HEK293 (cell line): ENCODE measurements at regions not wholly inside any gene's neighbourhood (a gene's known extent, or its start where the extent isn't known, plus 50 kb on each side); places are given as distances from the start of the nearest gene placed in this dataset.

Experiments used
- CTCF ChIA-PET: fragments of 350-600 bp; formaldehyde crosslinking; extraction: SDS; loops from one replicate; lab custom pipeline; 2021; ENCODE audit warnings: antibody characterized with exemption; lab: Yijun Ruan, JAX
- POLR2A ChIA-PET: fragments of 300-600 bp; formaldehyde crosslinking; extraction: SDS; loops from one replicate; lab custom pipeline; 2020; ENCODE audit warnings: antibody characterized with exemption, inconsistent platforms; lab: Yijun Ruan, JAX
- H3K27ac ChIP-seq: fragments of 200-500 bp; sonication (Bioruptor generic); 2 replicates; pipeline ENCODE4 v1.5.1; 2014; ENCODE audit warnings: low read depth, low read length, control low read depth, inconsistent platforms; ENCODE audit errors: extremely low read depth
- H3K36me3 ChIP-seq, 2 experiments: fragments of 200-500 bp in 1 of 2; sonication (Bioruptor generic) in 1 of 2; 1 replicate in 1 of 2; 2 replicates in 1 of 2; pipeline ENCODE4 v1.5.1; 2014 to 2017; ENCODE audit warnings: inconsistent platforms in 2 of 2, low read length in 2 of 2; ENCODE audit not compliant: control insufficient read depth in 2 of 2, insufficient read depth in 1 of 2
- H3K4me1 ChIP-seq: fragments of 200-500 bp; sonication (Bioruptor generic); 2 replicates; pipeline ENCODE4 v1.5.1; 2014; ENCODE audit warnings: mild to moderate bottlenecking, low read length, inconsistent platforms; ENCODE audit not compliant: control insufficient read depth, insufficient read depth
- H3K4me3 ChIP-seq: 2 replicates; pipeline ENCODE4 v1.5.1; 2011; ENCODE audit warnings: low read depth, mild to moderate bottlenecking, control low read depth, low read length, moderate library complexity
- H3K9me3 ChIP-seq: fragments of 200-500 bp; sonication (Bioruptor generic); 2 replicates; pipeline ENCODE4 v1.5.1; 2014; ENCODE audit warnings: low read depth, low read length, inconsistent platforms; ENCODE audit not compliant: control insufficient read depth, insufficient read depth
- FEZF1 ChIP-seq: fragments of 450-650 bp; formaldehyde crosslinking; IDR thresholded peaks from 2 replicates; pipeline ENCODE4 v1.5.1; 2016; ENCODE audit warnings: missing biosample characterization, missing genetic modification characterization
- KLF1 ChIP-seq: fragments of 450-650 bp; formaldehyde crosslinking; IDR thresholded peaks from 2 replicates; pipeline ENCODE4 v1.5.1; 2016; ENCODE audit warnings: missing biosample characterization, missing genetic modification characterization
- KLF10 ChIP-seq: fragments of 450-650 bp; IDR thresholded peaks from 2 replicates; pipeline ENCODE4 v1.5.1; 2018; ENCODE audit warnings: missing biosample characterization, mild to moderate bottlenecking, missing genetic modification characterization
- MEIS1 ChIP-seq: sonication (generic); formaldehyde crosslinking; IDR thresholded peaks from 2 replicates; pipeline ENCODE4 v1.8.1; 2022; ENCODE audit warnings: missing genetic modification reagents, mild to moderate bottlenecking, borderline replicate concordance
- PRDM10 ChIP-seq: fragments of 450-650 bp; formaldehyde crosslinking; IDR thresholded peaks from 2 replicates; pipeline ENCODE4 v1.5.1; 2016; ENCODE audit warnings: missing biosample characterization, missing genetic modification characterization
- PRDM6 ChIP-seq: fragments of 450-650 bp; formaldehyde crosslinking; IDR thresholded peaks from 2 replicates; pipeline ENCODE4 v1.5.1; 2017; ENCODE audit warnings: missing biosample characterization, missing genetic modification characterization
- ZBTB10 ChIP-seq: fragments of 450-650 bp; formaldehyde crosslinking; IDR thresholded peaks from 2 replicates; pipeline ENCODE4 v1.5.1; 2016; ENCODE audit warnings: missing biosample characterization, missing genetic modification characterization
- ZBTB20 ChIP-seq: fragments of 450-650 bp; formaldehyde crosslinking; IDR thresholded peaks from 2 replicates; pipeline ENCODE4 v1.5.1; 2016; ENCODE audit warnings: missing biosample characterization, missing genetic modification characterization
- ZFP3 ChIP-seq: fragments of 450-650 bp; formaldehyde crosslinking; IDR thresholded peaks from 2 replicates; pipeline ENCODE4 v1.5.1; 2016; ENCODE audit warnings: low read depth, missing biosample characterization, missing genetic modification characterization
- ZNF214 ChIP-seq: fragments of 450-650 bp; formaldehyde crosslinking; IDR thresholded peaks from 2 replicates; pipeline ENCODE4 v1.5.1; 2017; ENCODE audit warnings: missing biosample characterization, mild to moderate bottlenecking, missing genetic modification characterization, borderline replicate concordance
- ZNF26 ChIP-seq: fragments of 450-650 bp; formaldehyde crosslinking; IDR thresholded peaks from 2 replicates; pipeline ENCODE4 v1.5.1; 2016; ENCODE audit warnings: missing biosample characterization, missing genetic modification characterization
- ZNF311 ChIP-seq: fragments of 450-650 bp; formaldehyde crosslinking; IDR thresholded peaks from 2 replicates; pipeline ENCODE4 v1.5.1; 2017; ENCODE audit warnings: missing biosample characterization, missing genetic modification characterization, borderline replicate concordance
- ZNF513 ChIP-seq: fragments of 450-650 bp; IDR thresholded peaks from 2 replicates; pipeline ENCODE4 v1.5.1; 2018; ENCODE audit warnings: missing biosample characterization, missing genetic modification characterization
- ZNF658 ChIP-seq: fragments of 450-650 bp; formaldehyde crosslinking; IDR thresholded peaks from 2 replicates; pipeline ENCODE4; 2016; ENCODE audit warnings: missing biosample characterization, missing genetic modification characterization
- ZNF704 ChIP-seq: fragments of 450-650 bp; formaldehyde crosslinking; IDR thresholded peaks from 2 replicates; pipeline ENCODE4 v1.5.1; 2016; ENCODE audit warnings: missing biosample characterization, missing genetic modification characterization
- ZNF76 ChIP-seq: fragments of 450-650 bp; formaldehyde crosslinking; IDR thresholded peaks from 2 replicates; pipeline ENCODE4; 2016; ENCODE audit warnings: low read depth, missing biosample characterization, missing genetic modification characterization, borderline replicate concordance

- H3K27ac ChIP-seq: no peak overlapping the region
- ChIA-PET POLR2A (interaction anchor here (1.8 kb wide), 1 partner anchor 75 kb away, joined by 6 read pairs; the partner anchor contains the start of gene TBX3), CTCF (no interaction called here)
- no peaks in the 10 kb centered on the region for H3K9me3 ChIP-seq
- no peaks in the 10 kb centered on the region for H3K36me3 ChIP-seq
- TF ChIP-seq ZNF214 (no peak), ZFP3 (tag by site-specific recombination) (no peak), KLF1 (tag by site-specific recombination) (peak; percentile 76)
- no peaks in the 10 kb centered on the region for H3K4me1 ChIP-seq
- H3K4me3 ChIP-seq: no peak overlapping the region
Observed at GRCh38 chr12:114759635-114760034, 75.7 kb upstream of the TBX3 start.

GRCh38 chr12:114757684-114758325 lies 73.8 kb upstream of the TBX3 start:
- H3K27ac ChIP-seq: no peak overlapping the region
- ChIA-PET POLR2A (interaction anchor here (0.6 kb wide), 1 partner anchor 15 kb away, joined by 5 read pairs; no protein-coding TSS in a partner anchor), CTCF (no interaction called here)
- no peaks in the 10 kb centered on the region for H3K9me3 ChIP-seq
- no peaks in the 10 kb centered on the region for H3K36me3 ChIP-seq
- no peaks in the 10 kb centered on the region for H3K4me1 ChIP-seq
- TF ChIP-seq ZNF704 (no peak), ZNF26 (tag by site-specific recombination) (no peak)
- H3K4me3 ChIP-seq: no peak overlapping the region

GRCh38 chr12:114752217-114752616 lies 68.2 kb upstream of the TBX3 start:
- POLR2A ChIA-PET: interaction anchor here (1.4 kb wide), 1 partner anchor 68 kb away, joined by 5 read pairs; the partner anchor contains the start of gene TBX3
- TF ChIP-seq FEZF1 (tag by site-specific recombination) (no peak), ZBTB10 (tag by site-specific recombination) (no peak), ZNF658 (tag by site-specific recombination) (no peak), ZNF76 (tag by site-specific recombination) (no peak), ZBTB20 (tag by site-specific recombination) (no peak), KLF10 (no peak), ZNF311 (no peak), PRDM6 (tag by site-specific recombination) (no peak), ZNF513 (no peak), MEIS1 (CRISPR knock-in tag) (no peak), PRDM10 (no peak)

More at GRCh38 chr12:114752217-114752616, 68.2 kb upstream of the TBX3 start:
- CTCF ChIA-PET: interaction anchor here (0.6 kb wide), 1 partner anchor 95 kb away, joined by 3 read pairs; no protein-coding TSS in a partner anchor
- no peaks in the 10 kb centered on the region for H3K4me1 ChIP-seq
- H3K27ac ChIP-seq: no peak overlapping the region
- H3K4me3 ChIP-seq: no peak overlapping the region
- no peaks in the 10 kb centered on the region for H3K36me3 ChIP-seq
- H3K9me3 ChIP-seq: no peaks in the 10 kb centered on the region
